ENCODE measurements at regions not wholly inside any gene's neighbourhood (a gene's known extent, or its start where the extent isn't known, plus 50 kb on each side); places are given as distances from the start of the nearest gene placed in this dataset.

DNA sequence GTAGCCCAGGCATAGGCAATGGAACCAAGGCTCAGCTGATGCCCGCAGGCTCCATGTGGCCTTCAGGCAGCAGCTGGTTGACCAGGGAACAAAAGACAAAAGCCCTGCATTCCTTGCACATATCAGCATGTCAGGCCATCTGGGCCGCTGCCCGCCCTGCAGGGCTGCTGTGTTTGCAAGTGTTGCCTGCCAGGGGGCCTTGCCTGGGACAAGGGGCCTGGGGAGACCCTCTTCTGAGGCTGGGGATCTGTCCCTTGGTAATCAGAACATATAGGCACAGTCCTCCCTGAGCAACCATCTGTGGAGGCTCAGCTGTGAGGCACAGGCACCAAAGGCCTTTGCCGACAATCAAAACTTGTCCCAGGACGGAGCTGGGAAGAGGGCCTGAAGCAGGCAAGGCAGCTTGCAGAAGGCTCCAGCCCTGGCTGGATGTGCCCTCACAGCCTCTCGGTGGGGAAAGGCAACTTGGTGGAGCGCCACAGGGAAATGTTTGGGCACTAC, 138.2 kb downstream of the TPRA1 start:
- Histone ChIP-seq H3K36me3 (ENCODE audit: control insufficient read depth in 1 of 2, insufficient read depth in 2 of 2, low read length in 2 of 2) (no peaks in the 10 kb centered on the region), H3K4me2 (ENCODE audit: low read length) (no peak overlapping the region), H2AFZ (ENCODE audit: low read depth, low read length, poor library complexity, severe bottlenecking) (no peak overlapping the region), H3K79me2 (ENCODE audit: insufficient read depth, low read length) (no peaks in the 10 kb centered on the region), H3K27me3 (ENCODE audit: insufficient read depth, low read length) (no peaks in the 10 kb centered on the region), H4K20me1 (ENCODE audit: insufficient read depth) (no peaks in the 10 kb centered on the region), H3K4me1 (ENCODE audit: control insufficient read depth in 1 of 2, insufficient read depth in 2 of 2, low read length in 2 of 2) (peaks cover 0 to 13% of the 10 kb centered on the region in 2 experiments; a peak in 1 of 4 replicates), H3K9ac (ENCODE audit: low read length) (no peak overlapping the region), H3K4me3 (replicated peaks in 1 of 2; ENCODE audit: low read depth in 1 of 2, low read length in 2 of 2) (no peak overlapping the region), H3K9me3 (ENCODE audit: control insufficient read depth in 1 of 2, insufficient read depth in 1 of 2, low read depth in 1 of 2, low read length in 2 of 2) (no peaks in the 10 kb centered on the region), H3K27ac (ENCODE audit: low read depth, low read length) (no peak overlapping the region), H3K9me2 (ENCODE audit: insufficient read depth) (no peaks in the 10 kb centered on the region)
- ChIA-PET POLR2A (no interaction called here), CTCF (interaction anchor here (1.5 kb wide), 1 partner anchor 21 kb away, joined by 3 read pairs; no protein-coding TSS in a partner anchor), RAD21 (ENCODE audit: low non-redundant PET in 1 of 2, low total read pairs in 2 of 2, uncharacterized antibody in 2 of 2, unreplicated experiment in 2 of 2) (no interaction called here)
- intact Hi-C loops (cut with micrococcal nuclease) = loop anchor here (10.0 kb wide), 1 partner anchor 468 kb away; the partner anchor contains the start of gene PLXNA1
- DNase-seq (ENCODE audit: low read depth, low spot score) (no peak), ATAC-seq (no peak)
- TF ChIP-seq SP1 (IDR thresholded peaks at IDR 0.05; ENCODE audit: low read depth) = no peak
- TF ChIP-seq ZNF274 (IDR thresholded peaks at IDR 0.05; ENCODE audit: low read depth, low read length) = no peak
- no TSS peak for BruUV-seq (replicated peaks)

DNA sequence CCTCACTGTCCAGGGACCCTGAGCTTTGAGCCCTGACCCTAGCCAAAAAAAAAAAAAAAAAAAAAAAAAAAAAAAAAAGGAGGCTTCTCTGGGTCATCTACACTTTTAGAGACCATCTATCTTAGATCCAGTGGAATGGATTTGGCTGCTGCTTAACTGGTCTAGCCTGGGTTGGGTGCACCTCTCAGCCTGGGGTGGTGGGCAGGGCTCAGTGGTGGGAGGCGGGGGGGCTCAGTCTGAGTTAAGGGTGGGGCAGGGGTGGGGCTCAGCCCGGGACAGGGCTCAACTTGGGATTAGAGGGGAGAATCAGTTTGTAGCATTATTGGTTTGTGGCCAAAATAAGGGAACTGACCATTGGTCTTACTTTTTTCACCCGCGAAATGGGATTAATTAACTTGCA, 139.2 kb downstream of the TPRA1 start:
- Histone ChIP-seq H3K27me3 (ENCODE audit: insufficient read depth, low read length) (no peaks in the 10 kb centered on the region), H3K79me2 (ENCODE audit: insufficient read depth, low read length) (no peaks in the 10 kb centered on the region), H2AFZ (ENCODE audit: low read depth, low read length, poor library complexity, severe bottlenecking) (no peak overlapping the region), H3K9ac (ENCODE audit: low read length) (no peak overlapping the region), H4K20me1 (ENCODE audit: insufficient read depth) (no peaks in the 10 kb centered on the region), H3K27ac (ENCODE audit: low read depth, low read length) (no peak overlapping the region), H3K36me3 (ENCODE audit: control insufficient read depth in 1 of 2, insufficient read depth in 2 of 2, low read length in 2 of 2) (no peaks in the 10 kb centered on the region), H3K4me1 (ENCODE audit: control insufficient read depth in 1 of 2, insufficient read depth in 2 of 2, low read length in 2 of 2) (peaks cover 0 to 10% of the 10 kb centered on the region in 2 experiments; a peak in 1 of 4 replicates), H3K4me2 (ENCODE audit: low read length) (no peak overlapping the region), H3K9me3 (ENCODE audit: control insufficient read depth in 1 of 2, insufficient read depth in 1 of 2, low read depth in 1 of 2, low read length in 2 of 2) (no peaks in the 10 kb centered on the region), H3K9me2 (ENCODE audit: insufficient read depth) (no peaks in the 10 kb centered on the region), H3K4me3 (replicated peaks in 1 of 2; ENCODE audit: low read depth in 1 of 2, low read length in 2 of 2) (no peak overlapping the region)
- intact Hi-C loops (cut with micrococcal nuclease) = loop anchor here (10.0 kb wide), 1 partner anchor 467 kb away; the partner anchor contains the start of gene PLXNA1
- no peak for DNase-seq (ENCODE audit: low read depth, low spot score)
- no peak for ATAC-seq
- RAD21 ChIA-PET (ENCODE audit: low non-redundant PET in 1 of 2, low total read pairs in 2 of 2, uncharacterized antibody in 2 of 2, unreplicated experiment in 2 of 2) = interaction anchor here (0.7 kb wide), 2 partner anchors 356 to 470 kb away, joined by 5 to 7 read pairs; no protein-coding TSS in a partner anchor
- BruUV-seq (replicated peaks) = no TSS peak
- CTCF ChIA-PET = no interaction called here
- POLR2A ChIA-PET = no interaction called here
- TF ChIP-seq MAX (IDR thresholded peaks at IDR 0.05) (no peak), EZH2 (IDR thresholded peaks at IDR 0.05) (no peak), ZNF274 (IDR thresholded peaks at IDR 0.05; ENCODE audit: low read depth, low read length) (no peak), ZFX (IDR thresholded peaks at IDR 0.05) (no peak), POLR2A (IDR thresholded peaks at IDR 0.05; ENCODE audit: borderline replicate concordance, extremely low read depth, insufficient read depth, insufficient read length) (no peak)

Data from HCT116 (cell line).